Ascending aorta (tissue), 2 donors: ENCODE measurements at regions not wholly inside any gene's neighbourhood (a gene's known extent, or its start where the extent isn't known, plus 50 kb on each side); places are given as distances from the start of the nearest gene placed in this dataset.

ENCODE experiments used
- DNase-seq, 2 donors: peaks; one replicate each; pipeline ENCODE4 v3.0.0-alpha.2; 2019; ENCODE audit warnings: low spot score in 2 of 2
- H3K27ac ChIP-seq, 2 donors: fragments of 200-600 bp; sonication (generic); one replicate each; pipeline ENCODE4 v1.5.1; 2016 to 2017; ENCODE audit warnings: mild to moderate bottlenecking in 1 of 2
- H3K27me3 ChIP-seq: fragments of 200-600 bp; sonication (generic); one replicate; pipeline ENCODE4 v1.5.1; 2017
- H3K36me3 ChIP-seq, 2 donors: fragments of 200-600 bp; sonication (generic); one replicate each; pipeline ENCODE4 v1.5.1; 2016
- H3K4me1 ChIP-seq, 2 donors: fragments of 200-600 bp; sonication (generic); one replicate each; pipeline ENCODE4 v1.5.1; 2016 to 2017; ENCODE audit warnings: mild to moderate bottlenecking in 1 of 2
- H3K4me3 ChIP-seq, 2 donors: fragments of 200-600 bp; sonication (generic); one replicate each; pipeline ENCODE4 v1.5.1; 2016 to 2017; ENCODE audit warnings: mild to moderate bottlenecking in 1 of 2
- H3K9me3 ChIP-seq, 2 donors: fragments of 200-600 bp; sonication (generic); one replicate each; pipeline ENCODE4 v1.5.1; 2016
- CTCF ChIP-seq, 3 experiments: fragments of 200-600 bp in 2 of 3; fragments of 450-650 bp in 1 of 3; sonication (generic) in 2 of 3; IDR thresholded peaks; one replicate each; pipeline ENCODE4 v1.5.1; 2016 to 2019; ENCODE audit warnings: antibody characterized with exemption in 3 of 3, mild to moderate bottlenecking in 1 of 3, moderate library complexity in 1 of 3
- intact Hi-C: fragments of 100-400 bp; cut with DNase I; formaldehyde crosslinking; loops from one replicate; pipeline ENCODE4 v1.15.1; 2023

- Histone ChIP-seq H3K4me3 (no peak overlapping the region), H3K36me3 (no peaks in the 10 kb centered on the region), H3K4me1 (no peaks in the 10 kb centered on the region), H3K27me3 (no peaks in the 10 kb centered on the region), H3K27ac (no peak overlapping the region), H3K9me3 (no peaks in the 10 kb centered on the region)
- no peak for DNase-seq
- no peak for TF ChIP-seq CTCF (IDR thresholded peaks at IDR 0.05)
- intact Hi-C loops: no loop called here
These were observed 460.7 kb upstream of the CTSO start for GRCh38 chr4:156414406-156414805.

DNA sequence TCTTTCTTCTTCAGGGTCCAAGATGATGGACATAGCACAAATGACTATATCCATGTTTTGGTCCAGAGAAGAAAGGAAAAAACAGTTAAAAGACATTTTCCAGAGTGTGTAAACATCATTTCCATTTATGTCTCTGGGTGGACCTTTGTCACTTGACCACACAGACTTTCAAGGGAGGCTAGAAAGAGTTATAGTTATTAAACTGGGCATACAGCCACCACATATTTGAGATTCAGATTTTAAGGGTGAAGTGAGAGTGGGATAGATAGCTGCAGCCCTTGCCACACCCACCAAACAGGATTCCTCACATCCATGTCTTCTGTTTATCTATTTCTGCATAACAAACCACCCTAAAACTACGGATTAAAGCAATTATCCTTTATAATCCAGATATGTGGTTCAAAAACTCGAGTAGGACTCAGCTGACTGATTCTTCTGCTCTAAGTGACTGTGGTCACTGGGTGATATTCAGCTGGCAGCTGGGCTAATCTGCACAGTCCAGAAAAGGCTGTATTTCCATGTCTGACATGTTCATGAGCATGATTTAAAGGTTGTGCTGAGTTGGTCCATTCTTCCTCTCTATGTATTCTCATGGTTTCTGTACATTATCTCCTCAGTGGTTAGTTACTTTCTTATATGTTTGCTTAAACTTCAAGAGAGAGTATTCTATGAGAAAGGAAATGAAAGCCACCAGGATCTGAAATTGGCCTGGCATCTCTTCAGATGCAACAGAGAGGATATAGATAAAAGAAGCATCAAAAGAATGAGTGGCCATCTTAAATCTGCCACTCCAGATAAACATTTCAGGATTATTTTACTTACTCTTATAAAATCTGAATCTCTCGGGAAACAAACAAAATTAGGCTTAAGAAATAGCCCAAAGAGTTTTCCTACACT is 459.8 kb upstream of the CTSO start:
- intact Hi-C loops: no loop called here
- Histone ChIP-seq H3K4me1 (no peaks in the 10 kb centered on the region), H3K4me3 (no peak overlapping the region), H3K27me3 (no peaks in the 10 kb centered on the region), H3K27ac (no peak overlapping the region), H3K36me3 (no peaks in the 10 kb centered on the region), H3K9me3 (no peaks in the 10 kb centered on the region)
- DNase-seq: no peak
- no peak for TF ChIP-seq CTCF (IDR thresholded peaks at IDR 0.05)

DNA sequence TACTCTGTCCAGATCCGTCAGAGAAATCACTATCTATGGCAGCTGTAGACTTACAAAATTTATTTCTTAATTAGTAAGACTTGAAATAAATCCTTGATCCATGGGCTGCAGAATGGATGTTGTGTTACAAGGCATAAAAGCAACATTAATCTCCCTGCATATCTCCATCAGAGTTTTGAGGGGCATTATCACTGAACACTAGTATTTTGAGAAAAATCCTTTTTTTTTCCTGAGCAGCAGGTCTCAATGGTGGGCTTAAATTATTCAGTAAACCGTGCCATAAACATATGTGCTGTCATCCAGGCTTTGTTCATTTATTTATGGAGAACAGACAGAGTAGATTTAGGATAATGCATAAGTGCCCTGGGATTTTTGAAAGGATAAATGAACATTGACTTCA is 457.9 kb upstream of the CTSO start:
- Histone ChIP-seq H3K9me3 (no peaks in the 10 kb centered on the region), H3K4me1 (no peaks in the 10 kb centered on the region), H3K27ac (no peak overlapping the region), H3K36me3 (no peaks in the 10 kb centered on the region), H3K27me3 (no peaks in the 10 kb centered on the region), H3K4me3 (no peak overlapping the region)
- no peak for TF ChIP-seq CTCF (IDR thresholded peaks at IDR 0.05)
- intact Hi-C loops: no loop called here
- DNase-seq: no peak

DNA sequence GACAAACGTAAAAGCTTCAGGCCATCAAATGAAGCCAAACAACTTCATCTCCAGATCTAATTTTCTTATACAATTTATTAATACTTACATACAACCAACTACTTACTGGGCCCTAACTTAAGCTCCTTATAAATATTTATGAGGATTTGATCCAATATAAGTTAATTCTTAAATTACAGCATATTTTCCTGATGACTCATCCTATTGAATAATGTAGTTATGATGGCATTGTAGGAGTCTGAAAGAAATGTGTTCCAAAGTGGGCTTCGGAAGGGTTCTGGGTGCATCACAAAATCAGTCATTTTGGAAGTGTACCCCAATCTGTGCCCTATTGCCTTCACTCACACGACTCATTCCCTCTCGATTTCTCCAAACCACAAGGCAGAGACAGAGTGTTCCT is 455.1 kb upstream of the CTSO start:
- DNase-seq: no peak
- intact Hi-C loops: no loop called here
- no peak for TF ChIP-seq CTCF (IDR thresholded peaks at IDR 0.05)
- Histone ChIP-seq H3K36me3 (no peaks in the 10 kb centered on the region), H3K4me3 (no peak overlapping the region), H3K27ac (no peak overlapping the region), H3K9me3 (peaks cover 0 to 10% of the 10 kb centered on the region in 2 donors), H3K27me3 (no peaks in the 10 kb centered on the region), H3K4me1 (no peaks in the 10 kb centered on the region)

- DNase-seq: no peak
- intact Hi-C loops: no loop called here
- Histone ChIP-seq H3K36me3 (no peaks in the 10 kb centered on the region), H3K27me3 (no peaks in the 10 kb centered on the region), H3K4me1 (no peaks in the 10 kb centered on the region), H3K9me3 (peaks cover 0 to 13% of the 10 kb centered on the region in 2 donors), H3K27ac (no peak overlapping the region), H3K4me3 (no peak overlapping the region)
- TF ChIP-seq CTCF (IDR thresholded peaks at IDR 0.05): no peak
These were observed 447.7 kb upstream of the CTSO start for GRCh38 chr4:156401371-156401770.
